ENCODE measurements at regions not wholly inside any gene's neighbourhood (a gene's known extent, or its start where the extent isn't known, plus 50 kb on each side); places are given as distances from the start of the nearest gene placed in this dataset.
A peak's percentile ranks its signal among the peaks of the same experiment; 100 is the strongest.

DNA sequence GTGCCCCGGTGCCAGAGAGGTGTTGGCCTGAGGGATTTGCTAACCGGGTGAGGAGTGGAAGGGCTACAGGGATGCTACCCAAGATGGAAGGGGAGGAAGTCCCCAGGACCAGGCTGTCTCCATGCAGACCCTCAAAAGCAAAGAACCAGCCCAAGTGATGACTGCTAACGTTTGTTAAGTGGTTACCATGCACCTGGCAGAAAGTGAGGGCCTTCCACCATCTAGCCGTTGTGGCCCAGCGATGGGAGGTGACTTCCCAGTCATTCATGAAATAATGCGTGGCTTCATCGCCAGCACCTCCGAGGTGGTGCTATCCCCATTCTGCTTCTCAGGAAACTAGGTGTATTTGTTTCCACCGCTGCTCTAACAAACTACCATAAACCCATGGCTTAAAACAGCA is 86.8 kb upstream of the LANCL2 start:
- intact Hi-C loops (cut with DNase I; ENCODE audit: low total_unique reads): no loop called here
- TF ChIP-seq CTCF (IDR thresholded peaks at IDR 0.05) (no peak), POLR2A (IDR thresholded peaks at IDR 0.05) (no peak)
- peak in 1 of 2 donors; percentile 57 for DNase-seq (ENCODE audit: low spot score in 2 of 2)
- no peak overlapping the region for H3K4me3 ChIP-seq (ENCODE audit: low read depth, poor library complexity, severe bottlenecking)
- WGBS, 2 donors: 78% methylated on average over 9 of the region's 9 CpGs

DNA sequence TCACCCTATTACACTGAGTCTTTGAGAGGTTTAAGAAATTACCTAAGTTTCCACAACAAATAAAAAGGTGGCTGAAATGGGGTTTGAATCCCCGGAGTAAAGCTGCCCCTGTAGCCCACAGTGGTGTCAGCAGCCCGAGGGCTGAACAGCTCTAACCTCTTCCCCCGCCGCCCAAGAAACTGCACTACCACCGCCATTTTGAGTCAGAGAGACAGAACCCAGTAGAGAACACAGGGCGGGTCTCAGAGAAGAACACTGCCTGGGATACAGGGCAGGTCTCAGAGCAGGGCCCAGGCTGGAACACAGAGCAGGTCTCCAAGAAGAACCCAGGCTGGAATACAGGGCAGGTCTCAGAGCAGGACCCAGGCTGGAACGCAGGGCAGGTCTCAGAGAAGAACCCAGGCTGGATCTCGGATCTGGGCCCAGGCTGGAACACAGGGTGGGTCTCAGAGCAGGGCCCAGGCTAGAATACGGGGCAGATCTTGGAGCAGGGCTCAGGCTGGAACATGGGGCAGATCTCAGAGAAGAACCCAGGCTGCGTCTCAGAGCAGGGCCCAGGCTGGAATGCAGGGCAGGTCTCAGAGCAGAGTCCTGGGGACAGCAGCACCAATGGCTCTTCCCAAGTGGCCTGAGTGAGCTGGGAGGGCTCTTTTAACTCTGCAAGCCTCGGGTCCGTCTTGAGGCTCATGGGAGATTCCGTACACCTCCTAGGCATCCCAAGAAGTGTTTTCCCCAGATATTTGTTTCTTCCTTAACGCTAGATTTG is 85.9 kb upstream of the LANCL2 start:
- intact Hi-C loops (cut with DNase I; ENCODE audit: low total_unique reads): no loop called here
- no peak overlapping the region for H3K4me3 ChIP-seq (ENCODE audit: low read depth, poor library complexity, severe bottlenecking)
- TF ChIP-seq CTCF (IDR thresholded peaks at IDR 0.05) (no peak), POLR2A (IDR thresholded peaks at IDR 0.05) (no peak)
- peak in 1 of 2 donors; percentile 59 for DNase-seq (ENCODE audit: low spot score in 2 of 2)
- 76 to 79% methylated on average over 14 of the region's 14 CpGs for WGBS, 2 donors

GRCh38 chr7:55280031-55280454 is 85.1 kb upstream of the LANCL2 start:
- no peak for TF ChIP-seq POLR2A (IDR thresholded peaks at IDR 0.05)
- TF ChIP-seq CTCF (IDR thresholded peaks at IDR 0.05): peak in 1 of 3 donors; percentile 63
- peak; percentile 57 to 75 for DNase-seq (ENCODE audit: low spot score in 2 of 2)
- WGBS, 2 donors: 2 to 6% methylated on average over 3 of the region's 3 CpGs

DNA sequence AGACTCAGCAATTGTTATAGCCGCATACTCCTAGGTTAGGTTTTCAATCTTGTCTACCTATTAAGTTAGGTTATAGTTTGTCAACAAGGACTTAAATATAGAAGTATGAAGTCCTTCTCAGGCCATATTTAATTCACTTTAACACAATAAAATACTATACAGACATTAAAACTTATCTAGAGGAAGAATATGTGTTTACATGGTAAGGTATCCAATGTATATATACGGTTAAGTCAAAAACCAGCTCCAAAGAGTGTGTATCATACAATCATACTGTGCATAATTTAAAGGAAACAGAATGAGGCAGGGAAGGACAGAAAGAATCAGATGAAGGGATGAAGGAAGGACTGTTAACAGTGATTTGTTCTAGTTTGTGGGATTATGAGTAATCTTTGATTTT is 79.5 kb upstream of the LANCL2 start:
- no peak overlapping the region for H3K4me3 ChIP-seq (ENCODE audit: low read depth, poor library complexity, severe bottlenecking)
- 97% methylated on average over 2 of the region's 2 CpGs for WGBS, 2 donors
- intact Hi-C loops (cut with DNase I; ENCODE audit: low total_unique reads): no loop called here
- no peak for DNase-seq (ENCODE audit: low spot score in 2 of 2)
- TF ChIP-seq CTCF (IDR thresholded peaks at IDR 0.05) (no peak), POLR2A (IDR thresholded peaks at IDR 0.05) (no peak)

More at GRCh38 chr7:55280031-55280454, 85.1 kb upstream of the LANCL2 start:
- intact Hi-C loops (cut with DNase I; ENCODE audit: low total_unique reads): loop anchor here (5.0 kb wide), 1 partner anchor 137 kb away; no protein-coding TSS in a partner anchor
- no peak overlapping the region for H3K4me3 ChIP-seq (ENCODE audit: low read depth, poor library complexity, severe bottlenecking)

GRCh38 chr7:55286666-55287065 is 78.5 kb upstream of the LANCL2 start:
- 73 to 75% methylated on average over 3 of the region's 3 CpGs for WGBS, 2 donors

More at GRCh38 chr7:55286666-55287065, 78.5 kb upstream of the LANCL2 start:
- TF ChIP-seq POLR2A (IDR thresholded peaks at IDR 0.05) (no peak), CTCF (IDR thresholded peaks at IDR 0.05) (no peak)
- intact Hi-C loops (cut with DNase I; ENCODE audit: low total_unique reads): no loop called here
- no peak overlapping the region for H3K4me3 ChIP-seq (ENCODE audit: low read depth, poor library complexity, severe bottlenecking)
- DNase-seq (ENCODE audit: low spot score in 2 of 2): no peak
